Endothelial cell of umbilical vein (primary cell): ENCODE measurements at regions not wholly inside any gene's neighbourhood (a gene's known extent, or its start where the extent isn't known, plus 50 kb on each side); places are given as distances from the start of the nearest gene placed in this dataset.

Experiments used
- BruUV-seq: library from RNA; stranded (reverse); fragments of 400-500 nt; replicated peaks from 2 replicates; lab custom pipeline; 2021; lab: Mats Ljungman, UMichigan
- CTCF ChIA-PET: fragments of 300-600, 350-600 bp; sonication (Branson Sonifier 250); formaldehyde crosslinking; loops from one replicate; lab custom pipeline; 2021; ENCODE audit warnings: antibody characterized with exemption, inconsistent platforms; lab: Charles Lee
- POLR2A ChIA-PET: fragments of 300-600, 350-600 bp; sonication (Branson Sonifier 250); formaldehyde crosslinking; loops from one replicate; lab custom pipeline; 2021; ENCODE audit warnings: antibody characterized with exemption, inconsistent platforms; lab: Charles Lee
- DNase-seq: peaks from one replicate; pipeline ENCODE4 v3.0.0-alpha.2; 2011; ENCODE audit warnings: low read depth, low spot score
- FAIRE-seq: peaks from 2 replicates; lab custom pipeline; 2011; peaks lifted over from hg19 to GRCh38; lab: Jason Lieb, UNC
- H2AFZ ChIP-seq: 2 replicates; pipeline ENCODE4 v1.6.0; 2012; ENCODE audit warnings: low read depth, low read length, control low read depth, inconsistent platforms
- H3K27ac ChIP-seq: 2 replicates; pipeline ENCODE4 v1.5.1; 2011; ENCODE audit warnings: low read depth, mild to moderate bottlenecking, control low read depth, low read length, moderate library complexity; ENCODE audit not compliant: insufficient read depth
- H3K27me3 ChIP-seq, 2 experiments: 2 replicates each; pipeline versions ENCODE4 v1.6.0 to v1.6.1; 2011; ENCODE audit warnings: low read length in 2 of 2, mixed read lengths in 1 of 2; ENCODE audit not compliant: control insufficient read depth in 2 of 2, insufficient read depth in 2 of 2
- H3K36me3 ChIP-seq, 2 experiments: 2 replicates in 1 of 2; 3 replicates in 1 of 2; pipeline ENCODE4 v1.5.1; 2011; ENCODE audit warnings: low read length in 2 of 2, mild to moderate bottlenecking in 1 of 2, moderate library complexity in 1 of 2; ENCODE audit not compliant: control insufficient read depth in 2 of 2, insufficient read depth in 2 of 2; ENCODE audit errors: extremely low read depth in 1 of 2
- H3K4me1 ChIP-seq: 3 replicates; pipeline ENCODE4 v1.5.1; 2011; ENCODE audit warnings: mild to moderate bottlenecking, low read length; ENCODE audit not compliant: control insufficient read depth, insufficient read depth; ENCODE audit errors: extremely low read depth
- H3K4me2 ChIP-seq: 2 replicates; pipeline ENCODE4 v1.6.1; 2011; ENCODE audit warnings: low read length, control low read depth, mixed read lengths; ENCODE audit not compliant: insufficient read depth
- H3K4me3 ChIP-seq, 3 experiments: fragments of 200-600 bp in 1 of 3; sonication (generic), shearing (Covaris generic) in 1 of 3; replicated peaks in 1 of 3; 2 replicates each; pipeline ENCODE4 v1.5.1; 2011 to 2016; ENCODE audit warnings: control low read depth in 3 of 3, low read length in 3 of 3, mild to moderate bottlenecking in 2 of 3, inconsistent platforms in 1 of 3, low read depth in 1 of 3, moderate library complexity in 1 of 3; ENCODE audit not compliant: insufficient read depth in 1 of 3
- H3K79me2 ChIP-seq: 2 replicates; pipeline ENCODE4 v1.6.0; 2012; ENCODE audit warnings: low read length, inconsistent platforms; ENCODE audit not compliant: control insufficient read depth, insufficient read depth
- H3K9ac ChIP-seq: replicated peaks from 2 replicates; pipeline ENCODE3; 2011; ENCODE audit warnings: low read length, control low read depth; ENCODE audit not compliant: insufficient read depth; ENCODE audit errors: extremely low read depth
- H3K9me1 ChIP-seq: replicated peaks from 3 replicates; pipeline ENCODE4 v1.6.0; 2011; ENCODE audit warnings: mild to moderate bottlenecking, low read length; ENCODE audit not compliant: control insufficient read depth, insufficient read depth; ENCODE audit errors: extremely low read depth
- H3K9me3 ChIP-seq: replicated peaks from 2 replicates; pipeline ENCODE4 v1.5.1; 2012; ENCODE audit warnings: low read length, inconsistent platforms; ENCODE audit not compliant: control insufficient read depth, insufficient read depth
- H4K20me1 ChIP-seq: replicated peaks from 2 replicates; pipeline ENCODE3; 2011; ENCODE audit warnings: mild to moderate bottlenecking, low read length; ENCODE audit not compliant: control insufficient read depth, insufficient read depth; ENCODE audit errors: extremely low read depth
- CTCF ChIP-seq, 2 donors: IDR thresholded peaks; 1 replicate in 1 of 2; 2 replicates in 1 of 2; pipeline ENCODE4 v1.5.1; 2011; ENCODE audit warnings: low read length in 2 of 2, mild to moderate bottlenecking in 2 of 2, moderate library complexity in 2 of 2, control low read depth in 1 of 2, inconsistent platforms in 1 of 2, low read depth in 1 of 2; ENCODE audit not compliant: insufficient read depth in 1 of 2; ENCODE audit errors: extremely low read depth in 1 of 2
- EZH2 ChIP-seq: IDR thresholded peaks from 2 replicates; pipeline ENCODE4 v1.6.1; 2012; ENCODE audit warnings: borderline replicate concordance, low read depth, mild to moderate bottlenecking, moderate library complexity, low read length, inconsistent platforms; ENCODE audit not compliant: severe bottlenecking
- FOS ChIP-seq: IDR thresholded peaks from 2 replicates; pipeline ENCODE4 v1.6.1; 2011; ENCODE audit warnings: mild to moderate bottlenecking, low read length, moderate library complexity, borderline replicate concordance; ENCODE audit not compliant: insufficient read depth
- JUN ChIP-seq: IDR thresholded peaks from 2 replicates; pipeline ENCODE4 v1.6.1; 2011; ENCODE audit warnings: borderline replicate concordance, low read depth; ENCODE audit not compliant: insufficient read length, insufficient read depth
- MAX ChIP-seq: IDR thresholded peaks from 2 replicates; pipeline ENCODE4 v1.6.1; 2011; ENCODE audit not compliant: insufficient read depth, insufficient read length
- MYC ChIP-seq: IDR thresholded peaks from one replicate; pipeline ENCODE4 v1.6.1; 2011; ENCODE audit warnings: mild to moderate bottlenecking, low read depth, low read length
- dilution Hi-C: fragments of 300-500 bp; cut with MboI; formaldehyde crosslinking; loops from one replicate; pipeline ENCODE4 v1.15.0; 2019; ENCODE audit warnings: low sequenced_read_pairs; ENCODE audit not compliant: extremely low pct_ligation_motif_present
- intact Hi-C: fragments of 100-400 bp; cut with micrococcal nuclease; formaldehyde crosslinking; loops from one replicate; pipeline ENCODE4 v1.10.0; 2022

GRCh38 chr3:98994128-98994762 is 92.8 kb upstream of the DCBLD2 start:
- Histone ChIP-seq H4K20me1 (no peaks in the 10 kb centered on the region), H3K9me1 (no peaks in the 10 kb centered on the region), H2AFZ (no peak overlapping the region), H3K79me2 (no peaks in the 10 kb centered on the region), H3K36me3 (no peaks in the 10 kb centered on the region), H3K27ac (no peak overlapping the region), H3K4me2 (no peak overlapping the region), H3K9ac (no peak overlapping the region), H3K4me1 (no peaks in the 10 kb centered on the region), H3K4me3 (no peak overlapping the region), H3K27me3 (no peaks in the 10 kb centered on the region), H3K9me3 (no peaks in the 10 kb centered on the region)
- dilution Hi-C loops (no loop called here), intact Hi-C loops (loop anchor here (1.0 to 2.0 kb wide), 3 partner anchors 93 to 391 kb away; partner anchors contain the start of gene DCBLD2)
- TF ChIP-seq MAX (no peak), EZH2 (no peak), CTCF (IDR thresholded peaks at IDR 0.05; ENCODE audit: extremely low read depth in 1 of 2, insufficient read depth in 1 of 2, low read depth in 1 of 2, low read length in 2 of 2) (peak; percentile 40 to 50), FOS (no peak), MYC (no peak), JUN (no peak)
- BruUV-seq, result no TSS peak
- FAIRE-seq (peak; percentile 15), DNase-seq (peak; percentile 76)
- ChIA-PET CTCF (interaction anchor here (0.6 to 9.7 kb wide), 61 partner anchors 9 to 814 kb away, joined by 3 to 361 read pairs (median 5); partner anchors contain the start of genes CLDND1 and DCBLD2), POLR2A (interaction anchor here (1.2 to 1.8 kb wide), 2 partner anchors 93 to 177 kb away, joined by 7 read pairs; partner anchors contain the start of gene DCBLD2)
